ENCODE measurements at regions not wholly inside any gene's neighbourhood (a gene's known extent, or its start where the extent isn't known, plus 50 kb on each side); places are given as distances from the start of the nearest gene placed in this dataset.

DNA sequence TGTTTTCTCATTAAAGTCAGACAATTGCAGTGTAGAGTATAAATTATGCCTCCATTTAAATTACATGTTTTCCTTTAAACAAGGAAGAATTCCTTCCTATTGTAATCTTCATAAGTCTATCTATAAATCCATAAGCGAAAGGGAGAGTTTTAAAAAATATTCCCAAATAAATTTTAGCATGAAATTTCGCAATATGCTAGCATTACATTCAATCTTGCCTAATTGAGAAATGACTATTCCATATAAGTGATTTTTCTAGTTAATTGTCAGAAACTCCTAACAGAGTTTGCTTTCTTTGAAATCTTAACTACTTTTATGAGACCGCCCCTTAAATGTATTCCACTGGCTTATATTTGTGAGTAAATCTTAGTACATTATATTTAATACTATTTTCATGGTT lies 133.1 kb upstream of the CRIM1 start:
- POLR2A ChIA-PET, result no interaction called here
- H3K4me3 ChIP-seq (ENCODE audit: low read depth, low read length), result no peak overlapping the region
- CTCF ChIA-PET, result no interaction called here
- DNase-seq (ENCODE audit: low read depth, low spot score), result no peak
- TF ChIP-seq, protein P1, sequence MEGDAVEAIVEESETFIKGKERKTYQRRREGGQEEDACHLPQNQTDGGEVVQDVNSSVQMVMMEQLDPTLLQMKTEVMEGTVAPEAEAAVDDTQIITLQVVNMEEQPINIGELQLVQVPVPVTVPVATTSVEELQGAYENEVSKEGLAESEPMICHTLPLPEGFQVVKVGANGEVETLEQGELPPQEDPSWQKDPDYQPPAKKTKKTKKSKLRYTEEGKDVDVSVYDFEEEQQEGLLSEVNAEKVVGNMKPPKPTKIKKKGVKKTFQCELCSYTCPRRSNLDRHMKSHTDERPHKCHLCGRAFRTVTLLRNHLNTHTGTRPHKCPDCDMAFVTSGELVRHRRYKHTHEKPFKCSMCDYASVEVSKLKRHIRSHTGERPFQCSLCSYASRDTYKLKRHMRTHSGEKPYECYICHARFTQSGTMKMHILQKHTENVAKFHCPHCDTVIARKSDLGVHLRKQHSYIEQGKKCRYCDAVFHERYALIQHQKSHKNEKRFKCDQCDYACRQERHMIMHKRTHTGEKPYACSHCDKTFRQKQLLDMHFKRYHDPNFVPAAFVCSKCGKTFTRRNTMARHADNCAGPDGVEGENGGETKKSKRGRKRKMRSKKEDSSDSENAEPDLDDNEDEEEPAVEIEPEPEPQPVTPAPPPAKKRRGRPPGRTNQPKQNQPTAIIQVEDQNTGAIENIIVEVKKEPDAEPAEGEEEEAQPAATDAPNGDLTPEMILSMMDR (IDR thresholded peaks at IDR 0.05; ENCODE audit: insufficient read depth, low read length, missing control alignments), result no peak

DNA sequence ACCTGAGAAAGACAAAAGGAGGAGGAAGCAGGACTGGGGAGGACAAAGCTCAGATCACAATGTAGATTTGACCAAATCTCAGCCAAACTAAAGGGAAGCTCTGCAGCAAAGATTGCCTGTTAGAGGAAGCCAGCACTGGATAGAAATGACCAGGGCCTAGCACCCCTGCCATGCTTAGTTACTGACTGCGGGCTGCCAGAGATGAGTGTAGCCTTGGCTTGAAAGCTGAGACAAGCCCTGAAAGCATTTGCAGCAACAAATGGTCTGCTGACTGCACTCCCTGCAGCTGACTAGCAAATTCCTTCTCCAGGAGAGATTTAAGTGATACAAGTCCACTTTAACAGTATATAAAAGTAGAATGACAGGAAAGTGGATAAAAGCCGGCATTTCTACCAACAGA lies 140.9 kb upstream of the CRIM1 start:
- no peak for DNase-seq (ENCODE audit: low read depth, low spot score)
- H3K4me3 ChIP-seq (ENCODE audit: low read depth, low read length), result no peak overlapping the region
- TF ChIP-seq, protein P1 (IDR thresholded peaks at IDR 0.05; ENCODE audit: insufficient read depth, low read length, missing control alignments), result no peak
- CTCF ChIA-PET, result no interaction called here
- POLR2A ChIA-PET, result no interaction called here

DNA sequence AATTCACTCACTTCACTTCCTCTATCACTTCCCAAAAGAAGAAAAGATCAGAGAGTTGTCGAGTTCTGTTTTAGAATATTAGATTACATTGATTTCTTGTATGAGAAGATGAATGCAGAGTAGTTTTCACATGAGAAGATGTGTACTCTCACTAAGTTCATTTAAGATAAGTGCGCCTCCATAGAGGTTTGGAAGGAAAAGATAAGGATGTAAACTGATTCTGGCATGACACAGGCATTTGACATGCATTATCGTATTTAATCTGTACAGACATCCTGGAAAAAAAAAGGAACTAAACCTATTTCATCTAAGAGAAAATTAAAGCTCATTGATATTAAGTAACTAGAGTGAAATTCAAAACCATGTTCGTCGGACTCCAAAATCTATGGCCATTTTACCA lies 152.2 kb upstream of the CRIM1 start:
- H3K4me3 ChIP-seq (ENCODE audit: low read depth, low read length), result no peak overlapping the region
- POLR2A ChIA-PET, result no interaction called here
- CTCF ChIA-PET, result no interaction called here
- TF ChIP-seq, protein P1 (IDR thresholded peaks at IDR 0.05; ENCODE audit: insufficient read depth, low read length, missing control alignments), result no peak
- no peak for DNase-seq (ENCODE audit: low read depth, low spot score)

DNA sequence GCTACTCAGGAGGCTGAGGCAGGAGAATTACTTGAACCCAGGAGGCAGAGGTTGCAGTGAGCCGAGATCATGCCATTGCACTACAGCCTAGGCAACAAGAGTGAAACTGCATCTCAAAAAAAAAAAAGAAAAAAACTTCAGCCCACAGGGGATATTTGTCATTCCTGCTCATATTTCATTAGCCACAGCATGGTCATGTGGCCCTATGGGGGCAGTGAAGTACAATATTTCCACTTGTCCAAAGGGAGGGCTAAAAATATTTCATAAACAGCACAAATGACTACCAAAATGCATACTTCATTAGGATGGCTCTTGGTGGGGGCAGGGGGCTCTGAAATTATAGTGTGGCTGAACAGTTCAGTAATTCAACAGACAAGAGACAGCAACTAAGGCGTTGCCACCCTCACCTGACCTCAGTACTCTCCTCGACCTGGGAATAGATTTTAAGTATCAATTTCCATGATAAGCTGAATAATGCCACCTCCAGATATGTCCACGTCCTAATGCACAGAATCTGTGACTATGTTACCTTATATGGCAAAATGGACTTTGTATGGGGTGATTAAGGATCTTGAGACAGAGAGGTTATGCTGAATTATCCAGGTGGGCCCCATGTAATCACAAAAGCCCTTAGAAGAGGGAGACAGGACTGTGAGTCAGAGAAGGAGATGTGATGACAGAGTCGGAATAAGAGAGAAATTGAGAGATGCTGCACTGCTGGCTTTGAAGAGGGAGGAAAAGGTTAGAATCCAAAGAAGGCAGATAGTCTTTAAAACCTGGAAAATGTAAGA lies 158.2 kb upstream of the CRIM1 start:
- POLR2A ChIA-PET, result no interaction called here
- no peak for DNase-seq (ENCODE audit: low read depth, low spot score)
- TF ChIP-seq, protein P1 (IDR thresholded peaks at IDR 0.05; ENCODE audit: insufficient read depth, low read length, missing control alignments), result no peak
- CTCF ChIA-PET, result no interaction called here
- no peak overlapping the region for H3K4me3 ChIP-seq (ENCODE audit: low read depth, low read length)

DNA sequence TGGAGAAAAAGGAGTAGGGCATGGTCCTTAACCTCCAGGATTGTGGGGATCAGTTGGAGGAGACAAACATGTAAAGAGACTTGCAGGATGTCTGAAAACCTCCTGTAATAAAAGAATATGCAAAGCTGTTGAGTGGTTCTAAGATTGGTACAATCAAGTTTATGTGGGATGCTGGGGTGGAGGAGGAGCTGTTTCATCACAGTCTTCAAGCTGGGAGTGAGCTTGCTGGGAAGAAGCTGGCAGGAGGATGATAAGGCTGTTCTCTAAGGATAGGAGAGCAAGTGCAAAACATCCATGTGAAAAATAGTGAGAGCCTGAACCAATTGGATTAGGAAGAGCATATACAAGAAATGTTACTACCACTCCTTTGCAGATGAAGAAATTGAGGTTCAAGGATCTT lies 161.9 kb upstream of the CRIM1 start:
- TF ChIP-seq, protein P1 (IDR thresholded peaks at IDR 0.05; ENCODE audit: insufficient read depth, low read length, missing control alignments), result no peak
- POLR2A ChIA-PET, result no interaction called here
- no peak overlapping the region for H3K4me3 ChIP-seq (ENCODE audit: low read depth, low read length)
- CTCF ChIA-PET, result no interaction called here
- no peak for DNase-seq (ENCODE audit: low read depth, low spot score)

DNA sequence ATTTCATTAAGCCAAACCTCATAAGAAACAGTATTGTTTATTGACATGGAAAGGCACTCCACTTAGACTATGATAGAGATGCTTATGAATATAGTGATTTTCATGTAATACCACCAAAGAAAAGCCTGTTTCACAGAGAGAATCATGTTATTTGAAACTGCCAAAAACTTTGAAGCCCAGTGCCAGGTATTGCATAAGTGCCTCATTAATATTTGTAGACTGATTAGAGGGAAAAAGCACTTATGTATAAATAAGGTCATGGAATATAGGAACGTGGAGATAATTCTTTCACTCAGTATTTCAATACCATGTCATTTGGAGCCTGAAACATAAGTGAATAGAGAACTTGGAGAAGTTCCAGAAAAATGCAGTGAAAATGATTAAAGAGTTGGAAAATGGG lies 162.6 kb upstream of the CRIM1 start:
- TF ChIP-seq, protein P1 (IDR thresholded peaks at IDR 0.05; ENCODE audit: insufficient read depth, low read length, missing control alignments), result no peak
- ChIA-PET POLR2A (no interaction called here), CTCF (no interaction called here)
- no peak overlapping the region for H3K4me3 ChIP-seq (ENCODE audit: low read depth, low read length)
- DNase-seq (ENCODE audit: low read depth, low spot score), result no peak

Measured in AG04449 (cell line).